ENCODE measurements at regions not wholly inside any gene's neighbourhood (a gene's known extent, or its start where the extent isn't known, plus 50 kb on each side); places are given as distances from the start of the nearest gene placed in this dataset.

- Histone ChIP-seq H3K36me3 (ENCODE audit: control insufficient read depth in 2 of 3, insufficient read depth in 3 of 3, low read length in 3 of 3) (no peaks in the 10 kb centered on the region), H3K4me1 (ENCODE audit: control insufficient read depth in 2 of 2, insufficient read depth in 2 of 2, low read length in 2 of 2) (no peaks in the 10 kb centered on the region), H3K27me3 (ENCODE audit: control insufficient read depth in 2 of 2, insufficient read depth in 2 of 2, low read length in 2 of 2) (no peaks in the 10 kb centered on the region), H3K27ac (ENCODE audit: low read depth, low read length) (no peak overlapping the region), H3K4me3 (ENCODE audit: low read length) (no peak overlapping the region), H3K9me3 (ENCODE audit: control insufficient read depth in 2 of 3, low read length in 3 of 3) (no peaks in the 10 kb centered on the region)
- ChIA-PET POLR2A (no interaction called here), CTCF (no interaction called here)
- Mint-ChIP-seq H3K4me1 (no peaks in the 10 kb centered on the region), H3K36me3 (no peaks in the 10 kb centered on the region), H3K27ac (no peak overlapping the region), H3K9me3 (peaks cover 0 to 1% (median 0%) of the 10 kb centered on the region in 11 donors), H3K27me3 (peaks cover 0 to 19% (median 14%) of the 10 kb centered on the region in 5 donors), H3K4me3 (no peak overlapping the region)
- intact Hi-C loops (cut with micrococcal nuclease): no loop called here
- ATAC-seq (no peak), DNase-seq (no peak)
Observed at GRCh38 chr16:66291833-66292232, 74.7 kb upstream of the CDH5 start.

- peak in 1 of 9 donors; percentile 7 for DNase-seq
- CTCF ChIA-PET: no interaction called here
- no peaks in the 10 kb centered on the region for H3K9me3 ChIP-seq (ENCODE audit: control insufficient read depth in 2 of 3, low read length in 3 of 3)
- Mint-ChIP-seq H3K4me3 (no peak overlapping the region), H3K27ac (no peak overlapping the region), H3K36me3 (no peaks in the 10 kb centered on the region), H3K4me1 (no peaks in the 10 kb centered on the region), H3K27me3 (peaks cover 0 to 19% (median 14%) of the 10 kb centered on the region in 5 donors), H3K9me3 (peaks cover 0 to 1% (median 0%) of the 10 kb centered on the region in 11 donors)
- H3K27ac ChIP-seq (ENCODE audit: low read depth, low read length): no peak overlapping the region
- intact Hi-C loops (cut with micrococcal nuclease): no loop called here
- H3K4me3 ChIP-seq (ENCODE audit: low read length): no peak overlapping the region
- no peaks in the 10 kb centered on the region for H3K27me3 ChIP-seq (ENCODE audit: control insufficient read depth in 2 of 2, insufficient read depth in 2 of 2, low read length in 2 of 2)
- no peaks in the 10 kb centered on the region for H3K4me1 ChIP-seq (ENCODE audit: control insufficient read depth in 2 of 2, insufficient read depth in 2 of 2, low read length in 2 of 2)
- no peak for ATAC-seq
- H3K36me3 ChIP-seq (ENCODE audit: control insufficient read depth in 2 of 3, insufficient read depth in 3 of 3, low read length in 3 of 3): no peaks in the 10 kb centered on the region
- POLR2A ChIA-PET: no interaction called here
Observed at GRCh38 chr16:66290431-66290830, 76.1 kb upstream of the CDH5 start.

GRCh38 chr16:66289986-66290385 lies 76.5 kb upstream of the CDH5 start:
- CTCF ChIA-PET: no interaction called here
- no peaks in the 10 kb centered on the region for H3K4me1 ChIP-seq (ENCODE audit: control insufficient read depth in 2 of 2, insufficient read depth in 2 of 2, low read length in 2 of 2)
- Mint-ChIP-seq H3K9me3 (peaks cover 0 to 1% (median 0%) of the 10 kb centered on the region in 11 donors), H3K36me3 (no peaks in the 10 kb centered on the region), H3K4me1 (no peaks in the 10 kb centered on the region), H3K27me3 (peaks cover 0 to 19% (median 14%) of the 10 kb centered on the region in 5 donors), H3K27ac (no peak overlapping the region), H3K4me3 (no peak overlapping the region)
- no peak overlapping the region for H3K4me3 ChIP-seq (ENCODE audit: low read length)
- H3K9me3 ChIP-seq (ENCODE audit: control insufficient read depth in 2 of 3, low read length in 3 of 3): no peaks in the 10 kb centered on the region
- POLR2A ChIA-PET: no interaction called here
- H3K36me3 ChIP-seq (ENCODE audit: control insufficient read depth in 2 of 3, insufficient read depth in 3 of 3, low read length in 3 of 3): no peaks in the 10 kb centered on the region
- no peaks in the 10 kb centered on the region for H3K27me3 ChIP-seq (ENCODE audit: control insufficient read depth in 2 of 2, insufficient read depth in 2 of 2, low read length in 2 of 2)
- no peak overlapping the region for H3K27ac ChIP-seq (ENCODE audit: low read depth, low read length)
- peak in 1 of 9 donors; percentile 12 for DNase-seq
- intact Hi-C loops (cut with micrococcal nuclease): no loop called here
- ATAC-seq: no peak

- Histone ChIP-seq H3K4me1 (ENCODE audit: control insufficient read depth in 2 of 2, insufficient read depth in 2 of 2, low read length in 2 of 2) (no peaks in the 10 kb centered on the region), H3K36me3 (ENCODE audit: control insufficient read depth in 2 of 3, insufficient read depth in 3 of 3, low read length in 3 of 3) (no peaks in the 10 kb centered on the region), H3K9me3 (ENCODE audit: control insufficient read depth in 2 of 3, low read length in 3 of 3) (no peaks in the 10 kb centered on the region), H3K4me3 (ENCODE audit: low read length) (no peak overlapping the region), H3K27ac (ENCODE audit: low read depth, low read length) (no peak overlapping the region), H3K27me3 (ENCODE audit: control insufficient read depth in 2 of 2, insufficient read depth in 2 of 2, low read length in 2 of 2) (no peaks in the 10 kb centered on the region)
- H3K4me1 Mint-ChIP-seq: no peaks in the 10 kb centered on the region
- H3K4me3 Mint-ChIP-seq: no peak overlapping the region
- DNase-seq: peak in 1 of 9 donors; percentile 9
- CTCF ChIA-PET: no interaction called here
- no peaks in the 10 kb centered on the region for H3K36me3 Mint-ChIP-seq
- peaks cover 0 to 3% (median 0%) of the 10 kb centered on the region in 11 donors for H3K9me3 Mint-ChIP-seq
- H3K27ac Mint-ChIP-seq: no peak overlapping the region
- ATAC-seq: no peak
- intact Hi-C loops (cut with micrococcal nuclease): no loop called here
- POLR2A ChIA-PET: no interaction called here
- H3K27me3 Mint-ChIP-seq: peaks cover 0 to 19% (median 14%) of the 10 kb centered on the region in 5 donors
Observed at GRCh38 chr16:66289051-66289680, 77.3 kb upstream of the CDH5 start.

GRCh38 chr16:66287926-66288325 lies 78.6 kb upstream of the CDH5 start:
- no peaks in the 10 kb centered on the region for H3K36me3 Mint-ChIP-seq
- H3K4me1 Mint-ChIP-seq: no peaks in the 10 kb centered on the region
- DNase-seq (peak in 1 of 9 donors; percentile 8), ATAC-seq (no peak)
- no peak overlapping the region for H3K27ac Mint-ChIP-seq
- POLR2A ChIA-PET: no interaction called here
- H3K27me3 Mint-ChIP-seq: peaks cover 0 to 9% (median 8%) of the 10 kb centered on the region in 5 donors
- Histone ChIP-seq H3K4me3 (ENCODE audit: low read length) (no peak overlapping the region), H3K9me3 (ENCODE audit: control insufficient read depth in 2 of 3, low read length in 3 of 3) (no peaks in the 10 kb centered on the region), H3K27ac (ENCODE audit: low read depth, low read length) (no peak overlapping the region), H3K4me1 (ENCODE audit: control insufficient read depth in 2 of 2, insufficient read depth in 2 of 2, low read length in 2 of 2) (no peaks in the 10 kb centered on the region), H3K36me3 (ENCODE audit: control insufficient read depth in 2 of 3, insufficient read depth in 3 of 3, low read length in 3 of 3) (no peaks in the 10 kb centered on the region), H3K27me3 (ENCODE audit: control insufficient read depth in 2 of 2, insufficient read depth in 2 of 2, low read length in 2 of 2) (no peaks in the 10 kb centered on the region)
- H3K4me3 Mint-ChIP-seq: no peak overlapping the region
- intact Hi-C loops (cut with micrococcal nuclease): no loop called here
- CTCF ChIA-PET: no interaction called here
- peaks cover 0 to 2% (median 0%) of the 10 kb centered on the region in 11 donors for H3K9me3 Mint-ChIP-seq

GRCh38 chr16:66287416-66287815 lies 79.1 kb upstream of the CDH5 start:
- intact Hi-C loops (cut with micrococcal nuclease): no loop called here
- no peaks in the 10 kb centered on the region for H3K36me3 ChIP-seq (ENCODE audit: control insufficient read depth in 2 of 3, insufficient read depth in 3 of 3, low read length in 3 of 3)
- no peak overlapping the region for H3K27ac Mint-ChIP-seq
- ChIA-PET CTCF (no interaction called here), POLR2A (no interaction called here)
- peak in 1 of 9 donors; percentile 10 for DNase-seq
- H3K4me3 ChIP-seq (ENCODE audit: low read length): no peak overlapping the region
- H3K4me3 Mint-ChIP-seq: no peak overlapping the region
- peaks cover 0 to 4% (median 4%) of the 10 kb centered on the region in 5 donors for H3K27me3 Mint-ChIP-seq
- H3K9me3 Mint-ChIP-seq: peaks cover 0 to 2% (median 0%) of the 10 kb centered on the region in 11 donors
- no peaks in the 10 kb centered on the region for H3K4me1 Mint-ChIP-seq
- no peaks in the 10 kb centered on the region for H3K9me3 ChIP-seq (ENCODE audit: control insufficient read depth in 2 of 3, low read length in 3 of 3)
- no peaks in the 10 kb centered on the region for H3K27me3 ChIP-seq (ENCODE audit: control insufficient read depth in 2 of 2, insufficient read depth in 2 of 2, low read length in 2 of 2)
- ATAC-seq: no peak
- no peaks in the 10 kb centered on the region for H3K4me1 ChIP-seq (ENCODE audit: control insufficient read depth in 2 of 2, insufficient read depth in 2 of 2, low read length in 2 of 2)
- H3K27ac ChIP-seq (ENCODE audit: low read depth, low read length): no peak overlapping the region
- no peaks in the 10 kb centered on the region for H3K36me3 Mint-ChIP-seq

- Mint-ChIP-seq H3K36me3 (no peaks in the 10 kb centered on the region), H3K27ac (no peak overlapping the region), H3K4me3 (no peak overlapping the region), H3K4me1 (no peaks in the 10 kb centered on the region), H3K27me3 (peaks cover 0 to 8% (median 3%) of the 10 kb centered on the region in 5 donors), H3K9me3 (peaks cover 0 to 2% (median 0%) of the 10 kb centered on the region in 11 donors)
- CTCF ChIA-PET: no interaction called here
- H3K27ac ChIP-seq (ENCODE audit: low read depth, low read length): no peak overlapping the region
- intact Hi-C loops (cut with micrococcal nuclease): no loop called here
- no peaks in the 10 kb centered on the region for H3K4me1 ChIP-seq (ENCODE audit: control insufficient read depth in 2 of 2, insufficient read depth in 2 of 2, low read length in 2 of 2)
- no peaks in the 10 kb centered on the region for H3K36me3 ChIP-seq (ENCODE audit: control insufficient read depth in 2 of 3, insufficient read depth in 3 of 3, low read length in 3 of 3)
- POLR2A ChIA-PET: no interaction called here
- H3K9me3 ChIP-seq (ENCODE audit: control insufficient read depth in 2 of 3, low read length in 3 of 3): no peaks in the 10 kb centered on the region
- no peaks in the 10 kb centered on the region for H3K27me3 ChIP-seq (ENCODE audit: control insufficient read depth in 2 of 2, insufficient read depth in 2 of 2, low read length in 2 of 2)
- DNase-seq (peak in 1 of 9 donors; percentile 0), ATAC-seq (no peak)
- H3K4me3 ChIP-seq (ENCODE audit: low read length): no peak overlapping the region
Observed at GRCh38 chr16:66286527-66286926, 80.0 kb upstream of the CDH5 start.

All from naive thymus-derived CD4-positive, alpha-beta T cell (primary cell).